WERI-Rb-1 (cell line): ENCODE measurements at regions not wholly inside any gene's neighbourhood (a gene's known extent, or its start where the extent isn't known, plus 50 kb on each side); places are given as distances from the start of the nearest gene placed in this dataset.
A peak's percentile ranks its signal among the peaks of the same experiment; 100 is the strongest.

Experiments
- DNase-seq: peaks from one replicate; pipeline ENCODE4 v3.0.0-alpha.2; 2020
- H3K27ac ChIP-seq: fragments of 250-450 bp; sonication (Bioruptor Pico); 2 replicates; pipeline ENCODE4 v1.5.1; 2020; ENCODE audit warnings: mild to moderate bottlenecking, moderate library complexity
- H3K27me3 ChIP-seq: fragments of 250-450 bp; sonication (Bioruptor Pico); 2 replicates; pipeline ENCODE4 v1.5.1; 2021; ENCODE audit warnings: mild to moderate bottlenecking, low read depth, moderate library complexity; ENCODE audit not compliant: insufficient read depth, severe bottlenecking
- H3K36me3 ChIP-seq: fragments of 250-450 bp; sonication (Bioruptor Pico); 2 replicates; pipeline ENCODE4 v1.5.1; 2020; ENCODE audit warnings: mild to moderate bottlenecking, moderate library complexity
- H3K4me3 ChIP-seq: 2 replicates; pipeline ENCODE4 v1.5.1; 2011; ENCODE audit warnings: low read depth, mild to moderate bottlenecking, control low read depth, low read length
- H3K9me3 ChIP-seq: fragments of 250-450 bp; sonication (Bioruptor Pico); 2 replicates; pipeline ENCODE4 v1.5.1; 2021; ENCODE audit warnings: mild to moderate bottlenecking, moderate library complexity; ENCODE audit not compliant: severe bottlenecking
- CTCF ChIP-seq: IDR thresholded peaks from 2 replicates; pipeline ENCODE4 v1.5.1; 2011; ENCODE audit warnings: low read depth, mild to moderate bottlenecking, control low read depth, inconsistent platforms, low read length

DNA sequence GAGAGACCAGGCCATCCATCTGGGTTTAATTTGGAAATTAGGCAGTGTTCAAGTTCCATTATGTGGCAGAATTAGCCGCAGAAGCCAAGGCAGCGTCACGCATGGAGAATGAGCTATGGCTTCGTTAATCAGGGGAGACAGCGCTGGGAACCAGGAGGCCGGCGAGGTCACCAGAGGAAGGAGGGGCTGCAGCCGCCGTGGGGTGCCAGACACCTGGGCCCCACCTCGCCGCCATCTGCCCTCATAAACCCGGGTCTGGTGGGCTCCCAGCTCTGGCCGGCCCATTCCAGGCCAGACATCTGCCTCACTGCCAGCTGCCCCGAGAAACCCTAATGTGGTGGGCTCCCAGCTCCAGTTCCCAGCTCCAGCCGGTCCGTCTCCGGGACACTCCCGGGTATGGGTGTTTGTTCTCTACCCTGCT lies 676.9 kb downstream of the BRD1 start:
- Histone ChIP-seq H3K36me3 (no peaks in the 10 kb centered on the region), H3K4me3 (peak overlapping the region; percentile 23), H3K27ac (peak overlapping the region; percentile 88), H3K9me3 (peaks cover 1% of the 10 kb centered on the region), H3K27me3 (no peaks in the 10 kb centered on the region)
- DNase-seq: peak; percentile 78
- no peak for TF ChIP-seq CTCF

GRCh38 chr22:49149721-49150608 lies 677.7 kb downstream of the BRD1 start:
- no peaks in the 10 kb centered on the region for H3K36me3 ChIP-seq
- no peaks in the 10 kb centered on the region for H3K27me3 ChIP-seq
- TF ChIP-seq CTCF: no peak
- H3K9me3 ChIP-seq: peaks cover 5% of the 10 kb centered on the region
- DNase-seq: no peak
- H3K27ac ChIP-seq: peak overlapping the region; percentile 88
- H3K4me3 ChIP-seq: no peak overlapping the region

- Histone ChIP-seq H3K9me3 (peaks cover 12% of the 10 kb centered on the region), H3K36me3 (no peaks in the 10 kb centered on the region), H3K4me3 (no peak overlapping the region), H3K27me3 (no peaks in the 10 kb centered on the region), H3K27ac (no peak overlapping the region)
- no peak for DNase-seq
- TF ChIP-seq CTCF: 0 out of 2 replicates have a peak, but pooled peaks have one; percentile 25
These were observed 678.7 kb downstream of the BRD1 start for GRCh38 chr22:49148895-49149418.

GRCh38 chr22:49147617-49148175 lies 680.0 kb downstream of the BRD1 start:
- DNase-seq: no peak
- H3K27me3 ChIP-seq: no peaks in the 10 kb centered on the region
- H3K27ac ChIP-seq: no peak overlapping the region
- H3K36me3 ChIP-seq: no peaks in the 10 kb centered on the region
- H3K4me3 ChIP-seq: no peak overlapping the region
- peaks cover 12% of the 10 kb centered on the region for H3K9me3 ChIP-seq
- TF ChIP-seq CTCF: no peak

GRCh38 chr22:49147171-49147570 lies 680.5 kb downstream of the BRD1 start:
- Histone ChIP-seq H3K4me3 (no peak overlapping the region), H3K27ac (no peak overlapping the region), H3K36me3 (no peaks in the 10 kb centered on the region), H3K9me3 (peaks cover 12% of the 10 kb centered on the region), H3K27me3 (no peaks in the 10 kb centered on the region)
- DNase-seq: no peak
- TF ChIP-seq CTCF: no peak
